ENCODE measurements at regions not wholly inside any gene's neighbourhood (a gene's known extent, or its start where the extent isn't known, plus 50 kb on each side); places are given as distances from the start of the nearest gene placed in this dataset.

- TF ChIP-seq, protein P1, sequence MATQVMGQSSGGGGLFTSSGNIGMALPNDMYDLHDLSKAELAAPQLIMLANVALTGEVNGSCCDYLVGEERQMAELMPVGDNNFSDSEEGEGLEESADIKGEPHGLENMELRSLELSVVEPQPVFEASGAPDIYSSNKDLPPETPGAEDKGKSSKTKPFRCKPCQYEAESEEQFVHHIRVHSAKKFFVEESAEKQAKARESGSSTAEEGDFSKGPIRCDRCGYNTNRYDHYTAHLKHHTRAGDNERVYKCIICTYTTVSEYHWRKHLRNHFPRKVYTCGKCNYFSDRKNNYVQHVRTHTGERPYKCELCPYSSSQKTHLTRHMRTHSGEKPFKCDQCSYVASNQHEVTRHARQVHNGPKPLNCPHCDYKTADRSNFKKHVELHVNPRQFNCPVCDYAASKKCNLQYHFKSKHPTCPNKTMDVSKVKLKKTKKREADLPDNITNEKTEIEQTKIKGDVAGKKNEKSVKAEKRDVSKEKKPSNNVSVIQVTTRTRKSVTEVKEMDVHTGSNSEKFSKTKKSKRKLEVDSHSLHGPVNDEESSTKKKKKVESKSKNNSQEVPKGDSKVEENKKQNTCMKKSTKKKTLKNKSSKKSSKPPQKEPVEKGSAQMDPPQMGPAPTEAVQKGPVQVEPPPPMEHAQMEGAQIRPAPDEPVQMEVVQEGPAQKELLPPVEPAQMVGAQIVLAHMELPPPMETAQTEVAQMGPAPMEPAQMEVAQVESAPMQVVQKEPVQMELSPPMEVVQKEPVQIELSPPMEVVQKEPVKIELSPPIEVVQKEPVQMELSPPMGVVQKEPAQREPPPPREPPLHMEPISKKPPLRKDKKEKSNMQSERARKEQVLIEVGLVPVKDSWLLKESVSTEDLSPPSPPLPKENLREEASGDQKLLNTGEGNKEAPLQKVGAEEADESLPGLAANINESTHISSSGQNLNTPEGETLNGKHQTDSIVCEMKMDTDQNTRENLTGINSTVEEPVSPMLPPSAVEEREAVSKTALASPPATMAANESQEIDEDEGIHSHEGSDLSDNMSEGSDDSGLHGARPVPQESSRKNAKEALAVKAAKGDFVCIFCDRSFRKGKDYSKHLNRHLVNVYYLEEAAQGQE (IDR thresholded peaks at IDR 0.05; ENCODE audit: low read depth) = no peak
- TF ChIP-seq ZNF274 (IDR thresholded peaks at IDR 0.05; ENCODE audit: low read depth, low read length) (no peak), SRF (IDR thresholded peaks at IDR 0.05; ENCODE audit: low read depth) (no peak), MAX (IDR thresholded peaks at IDR 0.05) (no peak), TCF7L2 (IDR thresholded peaks at IDR 0.05; ENCODE audit: borderline replicate concordance, extremely low read depth, insufficient read depth, insufficient read length) (no peak)
Measured at GRCh38 chrX:120768254-120768653, 107.4 kb downstream of the CT47B1 start (continued).

DNA sequence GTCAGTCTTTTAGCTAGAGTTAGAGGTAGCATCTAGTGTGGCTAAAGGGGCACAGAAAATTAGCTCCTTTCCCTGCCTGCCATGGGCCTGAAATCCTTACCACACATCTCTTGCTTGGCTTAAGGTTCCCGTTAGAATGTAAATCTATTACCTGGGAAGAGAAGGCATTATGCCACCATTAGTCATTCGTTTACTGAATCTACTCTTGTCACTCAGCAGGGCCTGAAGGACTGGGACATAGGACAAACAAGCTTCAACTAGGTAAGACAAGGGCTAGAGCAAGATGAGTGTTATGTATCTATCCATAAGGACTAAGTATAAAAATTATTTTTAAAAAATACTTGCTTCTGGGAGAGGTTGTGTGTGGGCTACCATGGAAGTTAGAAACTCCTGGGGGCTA is 112.4 kb downstream of the CT47B1 start:
- CTCF ChIA-PET = no interaction called here
- intact Hi-C loops (cut with micrococcal nuclease) = no loop called here
- Histone ChIP-seq H3K27ac (ENCODE audit: low read depth, low read length) (no peak overlapping the region), H3K9ac (ENCODE audit: low read length) (no peak overlapping the region), H3K36me3 (ENCODE audit: control insufficient read depth in 1 of 2, insufficient read depth in 2 of 2, low read length in 2 of 2) (no peaks in the 10 kb centered on the region), H3K4me1 (ENCODE audit: control insufficient read depth in 1 of 2, insufficient read depth in 2 of 2, low read length in 2 of 2) (no peaks in the 10 kb centered on the region), H3K4me2 (ENCODE audit: low read length) (no peak overlapping the region), H3K79me2 (ENCODE audit: insufficient read depth, low read length) (no peaks in the 10 kb centered on the region), H4K20me1 (ENCODE audit: insufficient read depth) (no peaks in the 10 kb centered on the region), H3K4me3 (replicated peaks in 1 of 2; ENCODE audit: low read depth in 1 of 2, low read length in 2 of 2) (no peak overlapping the region), H3K27me3 (ENCODE audit: insufficient read depth, low read length) (no peaks in the 10 kb centered on the region), H3K9me2 (ENCODE audit: insufficient read depth) (no peaks in the 10 kb centered on the region), H2AFZ (ENCODE audit: low read depth, low read length, poor library complexity, severe bottlenecking) (no peak overlapping the region), H3K9me3 (ENCODE audit: control insufficient read depth in 1 of 2, insufficient read depth in 1 of 2, low read depth in 1 of 2, low read length in 2 of 2) (no peaks in the 10 kb centered on the region)
- RAD21 ChIA-PET (ENCODE audit: low non-redundant PET in 1 of 2, low total read pairs in 2 of 2, uncharacterized antibody in 2 of 2, unreplicated experiment in 2 of 2) = no interaction called here
- no TSS peak for BruUV-seq (replicated peaks)
- DNase-seq (ENCODE audit: low read depth, low spot score) (no peak), ATAC-seq (no peak)
- POLR2A ChIA-PET = no interaction called here
- no peak for TF ChIP-seq JUND (IDR thresholded peaks at IDR 0.05)
- TF ChIP-seq FOSL1 (IDR thresholded peaks at IDR 0.05; ENCODE audit: low read depth) = no peak
- no peak for TF ChIP-seq CBX3 (IDR thresholded peaks at IDR 0.05; ENCODE audit: low read depth)
- TF ChIP-seq YY1 (IDR thresholded peaks at IDR 0.05; ENCODE audit: extremely low read depth, insufficient replicate concordance, low read depth, low read length) = no peak
- no peak for TF ChIP-seq EZH2phosphoT487 (IDR thresholded peaks at IDR 0.05; ENCODE audit: borderline replicate concordance)
- no peak for TF ChIP-seq ZBTB33 (IDR thresholded peaks at IDR 0.05; ENCODE audit: extremely low read depth, insufficient replicate concordance, low read length)
- no peak for TF ChIP-seq CEBPB (IDR thresholded peaks at IDR 0.05; ENCODE audit: low read depth)
- no peak for TF ChIP-seq SRF (IDR thresholded peaks at IDR 0.05; ENCODE audit: low read depth)
- no peak for TF ChIP-seq POLR2AphosphoS5 (IDR thresholded peaks at IDR 0.05; ENCODE audit: low read depth, low read length)
- TF ChIP-seq, protein P1 (IDR thresholded peaks at IDR 0.05; ENCODE audit: low read depth) = no peak
- no peak for TF ChIP-seq MAX (IDR thresholded peaks at IDR 0.05)
- TF ChIP-seq ELF1 (IDR thresholded peaks at IDR 0.05; ENCODE audit: borderline replicate concordance, low read depth) = no peak
- no peak for TF ChIP-seq SIN3A (IDR thresholded peaks at IDR 0.05; ENCODE audit: low read depth)
- TF ChIP-seq ZFX (IDR thresholded peaks at IDR 0.05) = no peak

Data from HCT116 (cell line).